ENCODE measurements at regions not wholly inside any gene's neighbourhood (a gene's known extent, or its start where the extent isn't known, plus 50 kb on each side); places are given as distances from the start of the nearest gene placed in this dataset.

- Histone ChIP-seq H3K27ac (no peak overlapping the region), H3K4me3 (ENCODE audit: low read depth, low read length) (no peak overlapping the region), H3K27me3 (replicated peaks) (no peaks in the 10 kb centered on the region), H3K36me3 (replicated peaks) (no peaks in the 10 kb centered on the region)
- no peak for DNase-seq
- in situ Hi-C loops (cut with HindIII; ENCODE audit: low pct_ligation_motif_present, low sequenced_read_pairs), result no loop called here
- no peak for TF ChIP-seq CTCF (IDR thresholded peaks at IDR 0.05; ENCODE audit: low read depth, low read length, missing control alignments)
These were observed 555.6 kb downstream of the LTN1 start for GRCh38 chr21:28437061-28437460.

GRCh38 chr21:28436286-28436932 lies 556.3 kb downstream of the LTN1 start:
- in situ Hi-C loops (cut with HindIII; ENCODE audit: low pct_ligation_motif_present, low sequenced_read_pairs), result no loop called here
- peak; percentile 37 for DNase-seq
- no peaks in the 10 kb centered on the region for H3K36me3 ChIP-seq (replicated peaks)
- no peaks in the 10 kb centered on the region for H3K27me3 ChIP-seq (replicated peaks)
- no peak overlapping the region for H3K4me3 ChIP-seq (ENCODE audit: low read depth, low read length)
- H3K27ac ChIP-seq, result no peak overlapping the region
- no peak for TF ChIP-seq CTCF (IDR thresholded peaks at IDR 0.05; ENCODE audit: low read depth, low read length, missing control alignments)

- DNase-seq, result no peak
- in situ Hi-C loops (cut with HindIII; ENCODE audit: low pct_ligation_motif_present, low sequenced_read_pairs), result no loop called here
- Histone ChIP-seq H3K27me3 (replicated peaks) (no peaks in the 10 kb centered on the region), H3K27ac (peak overlapping the region; percentile 59), H3K4me3 (ENCODE audit: low read depth, low read length) (no peak overlapping the region), H3K36me3 (replicated peaks) (no peaks in the 10 kb centered on the region)
- no peak for TF ChIP-seq CTCF (IDR thresholded peaks at IDR 0.05; ENCODE audit: low read depth, low read length, missing control alignments)
These were observed 561.0 kb downstream of the LTN1 start for GRCh38 chr21:28431527-28432200.

DNA sequence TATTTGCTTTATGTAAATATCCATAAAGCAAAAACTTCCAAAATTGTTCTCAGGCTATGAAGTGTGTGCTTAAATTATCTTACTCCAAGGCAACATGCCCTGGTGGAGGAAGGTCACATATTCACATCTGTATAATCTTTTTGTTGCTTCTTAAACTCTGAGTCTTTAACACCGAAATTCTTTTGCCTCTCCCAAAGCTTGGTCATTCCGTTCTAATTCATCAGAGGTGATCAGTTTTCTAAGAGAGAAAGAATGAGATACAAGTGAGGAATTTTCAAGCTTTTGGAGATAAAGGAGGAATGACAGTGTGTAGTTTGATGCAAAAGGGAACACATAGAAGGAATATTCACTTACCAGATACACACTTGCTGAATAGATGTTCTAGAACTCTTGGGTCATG lies 561.7 kb downstream of the LTN1 start:
- DNase-seq, result peak; percentile 42
- Histone ChIP-seq H3K4me3 (ENCODE audit: low read depth, low read length) (no peak overlapping the region), H3K36me3 (replicated peaks) (no peaks in the 10 kb centered on the region), H3K27me3 (replicated peaks) (no peaks in the 10 kb centered on the region), H3K27ac (peak overlapping the region; percentile 59)
- in situ Hi-C loops (cut with HindIII; ENCODE audit: low pct_ligation_motif_present, low sequenced_read_pairs), result no loop called here
- no peak for TF ChIP-seq CTCF (IDR thresholded peaks at IDR 0.05; ENCODE audit: low read depth, low read length, missing control alignments)

- DNase-seq, result no peak
- Histone ChIP-seq H3K36me3 (replicated peaks) (no peaks in the 10 kb centered on the region), H3K27me3 (replicated peaks) (no peaks in the 10 kb centered on the region), H3K27ac (no peak overlapping the region), H3K4me3 (ENCODE audit: low read depth, low read length) (no peak overlapping the region)
- in situ Hi-C loops (cut with HindIII; ENCODE audit: low pct_ligation_motif_present, low sequenced_read_pairs), result no loop called here
- no peak for TF ChIP-seq CTCF (IDR thresholded peaks at IDR 0.05; ENCODE audit: low read depth, low read length, missing control alignments)
These were observed 563.5 kb downstream of the LTN1 start for GRCh38 chr21:28429161-28429560.

All from brain microvascular endothelial cell (primary cell).